HG03196 (cell line): ENCODE measurements at regions not wholly inside any gene's neighbourhood (a gene's known extent, or its start where the extent isn't known, plus 50 kb on each side); places are given as distances from the start of the nearest gene placed in this dataset.
"Not testable (repeated sequence)": the region's sequence is repeated elsewhere in the genome, so short reads cannot be mapped to it uniquely, and the experiment has no call there.

ENCODE experiments used
- ATAC-seq: cut with Tn5 transposase; IDR thresholded peaks from one replicate; pipeline ENCODE4 v1.9.1; 2021; ENCODE audit not compliant: unreplicated experiment

DNA sequence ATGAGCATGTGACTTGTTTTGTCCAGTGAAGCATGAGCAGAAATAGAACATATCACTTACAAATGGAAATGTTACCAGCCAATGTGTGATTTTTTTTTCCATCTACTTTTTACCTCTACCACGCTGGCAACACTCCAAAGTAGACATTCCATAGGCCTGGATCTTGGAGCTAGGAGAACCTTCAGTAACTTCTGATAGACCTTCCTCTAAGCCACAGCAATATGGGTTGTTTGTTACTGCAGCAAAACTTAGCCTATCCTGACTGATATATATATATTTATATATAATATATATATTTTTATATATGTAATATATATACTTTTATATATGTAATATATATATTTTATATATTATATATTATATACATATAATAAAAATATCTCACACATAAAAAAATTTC lies 284.4 kb upstream of the XYLT1 start:
- ATAC-seq: no peak

DNA sequence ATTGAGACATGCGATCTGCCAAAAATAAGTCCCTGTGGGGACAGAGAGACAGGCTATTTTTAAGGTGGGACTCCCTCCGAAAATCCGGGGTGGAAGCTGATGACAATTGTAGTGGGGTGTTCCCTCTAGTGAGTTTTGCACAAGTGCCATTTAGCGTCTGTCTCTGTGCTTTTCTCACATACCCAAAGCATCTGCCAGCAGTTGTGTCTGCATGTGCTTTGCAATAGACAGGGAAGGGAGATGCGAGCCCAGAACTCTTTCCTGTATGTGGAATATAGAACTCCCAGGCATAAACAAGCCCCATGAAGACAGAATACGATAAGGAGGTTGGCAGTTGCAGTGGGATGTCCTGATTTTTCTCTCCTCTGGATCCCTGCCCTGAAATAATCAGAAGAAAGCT lies 282.7 kb upstream of the XYLT1 start:
- ATAC-seq: no peak

DNA sequence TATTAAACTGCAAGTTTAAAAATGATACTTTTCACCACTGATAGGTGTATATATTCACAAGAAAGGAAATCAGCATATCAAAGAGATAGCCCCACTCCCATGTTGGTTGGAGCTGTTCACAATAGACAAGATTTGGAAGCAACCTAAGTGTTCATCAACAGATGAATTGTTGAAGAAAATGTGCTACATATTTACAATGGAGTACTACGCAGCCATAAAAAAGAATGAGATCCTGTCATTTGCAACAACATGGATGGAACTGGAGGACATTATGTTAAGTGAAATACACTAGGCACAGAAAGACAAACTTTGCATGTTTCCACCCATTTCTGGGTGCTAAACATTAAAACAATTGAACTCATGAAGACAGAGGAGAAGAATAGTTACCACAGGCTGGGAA lies 278.9 kb upstream of the XYLT1 start:
- ATAC-seq: no peak

DNA sequence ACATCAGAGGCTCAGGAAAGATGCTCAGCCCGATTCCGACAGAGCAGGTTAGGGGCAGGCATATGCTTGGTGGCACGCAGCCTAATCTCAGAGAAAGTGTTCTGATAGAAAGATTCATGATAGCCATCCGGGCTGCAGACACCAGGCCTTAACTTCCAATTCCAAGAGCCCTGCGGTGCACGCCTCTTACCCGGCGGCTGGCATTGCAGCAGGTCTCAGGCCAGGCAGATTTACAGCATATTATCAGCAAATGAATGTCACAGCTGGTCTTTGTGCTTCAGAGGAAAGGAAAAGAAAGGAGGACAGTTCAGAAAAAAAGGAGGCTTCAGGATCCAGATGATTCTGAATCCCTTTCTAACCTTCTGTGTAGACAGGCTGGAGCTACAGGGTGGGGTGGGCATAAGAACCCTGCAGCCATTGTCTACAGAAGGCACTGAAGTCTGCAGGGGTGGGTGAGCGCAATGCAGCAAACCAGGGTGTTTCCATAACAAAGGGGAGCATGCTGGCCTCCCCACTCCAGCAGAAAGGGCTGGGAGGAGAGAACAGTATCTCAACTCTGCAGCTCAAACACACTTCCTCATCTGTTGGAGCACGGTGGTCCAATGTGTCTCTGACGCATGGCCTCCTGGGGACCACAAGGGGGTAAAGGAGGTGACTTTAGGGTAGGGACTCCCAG lies 277.4 kb upstream of the XYLT1 start:
- no peak for ATAC-seq

DNA sequence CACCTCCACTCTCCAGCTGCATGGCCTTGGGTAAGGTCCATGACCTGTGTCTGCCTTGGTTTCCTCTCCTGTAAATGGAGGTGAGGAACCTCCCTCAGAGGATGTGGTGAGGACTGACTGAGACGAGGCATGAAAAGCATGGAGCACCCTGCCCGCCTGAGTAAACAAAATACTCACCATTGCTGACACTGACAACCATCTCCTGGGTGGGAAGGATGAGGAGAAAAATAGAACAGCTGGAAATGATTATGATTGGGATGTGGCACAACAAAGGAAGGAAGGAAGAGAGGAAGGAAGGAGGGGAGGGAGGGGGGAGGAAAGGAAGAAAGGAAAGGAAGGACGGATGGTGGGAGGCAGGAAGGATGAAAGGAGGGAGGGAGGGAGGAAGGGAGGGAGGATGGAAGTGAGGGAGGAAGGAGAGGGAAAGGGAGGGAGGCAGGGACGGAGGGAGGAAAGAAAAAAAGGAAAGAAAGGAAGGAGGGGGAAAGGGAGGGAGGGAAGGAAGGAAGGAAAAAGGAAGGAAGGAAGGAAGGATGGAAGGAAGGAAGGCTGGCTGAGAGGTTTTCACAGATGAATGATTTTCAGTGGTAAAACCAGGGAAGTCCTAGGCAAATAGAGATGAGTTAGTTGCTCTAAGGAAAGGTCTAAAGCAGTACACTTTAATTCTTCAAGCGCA lies 276.5 kb upstream of the XYLT1 start:
- no peak for ATAC-seq

DNA sequence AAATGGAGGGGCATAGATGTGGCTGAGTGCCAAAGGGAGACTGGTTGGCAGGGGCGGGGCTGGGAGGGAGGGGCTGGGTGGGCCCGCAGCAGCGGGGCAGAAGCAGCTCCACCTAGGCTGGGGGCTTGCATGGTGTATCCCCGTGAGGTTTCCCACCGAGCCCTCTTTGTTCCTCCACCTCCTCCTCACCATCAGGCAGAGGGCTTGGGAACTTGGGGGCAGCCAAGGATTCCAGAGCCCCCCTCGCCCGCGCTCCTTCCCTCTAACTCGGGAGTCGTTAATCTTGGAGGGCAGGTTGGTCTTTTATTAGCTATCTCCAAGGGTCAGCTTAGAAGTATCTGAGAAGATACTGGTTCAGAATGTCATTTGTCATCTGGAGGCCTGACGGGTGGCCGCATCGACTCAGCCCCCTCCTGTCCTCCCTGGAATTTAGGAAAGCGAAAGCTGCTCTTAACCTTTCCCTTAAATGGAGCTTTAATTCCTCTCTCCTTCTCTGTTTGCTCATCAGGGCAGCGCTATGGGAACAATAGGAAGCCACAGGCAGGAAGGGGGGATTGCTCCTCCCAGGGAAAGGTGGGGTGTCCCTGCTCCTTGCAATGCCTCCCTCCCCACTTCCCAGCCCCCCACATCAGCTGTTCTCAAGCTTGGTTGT lies 274.3 kb upstream of the XYLT1 start:
- no peak for ATAC-seq

DNA sequence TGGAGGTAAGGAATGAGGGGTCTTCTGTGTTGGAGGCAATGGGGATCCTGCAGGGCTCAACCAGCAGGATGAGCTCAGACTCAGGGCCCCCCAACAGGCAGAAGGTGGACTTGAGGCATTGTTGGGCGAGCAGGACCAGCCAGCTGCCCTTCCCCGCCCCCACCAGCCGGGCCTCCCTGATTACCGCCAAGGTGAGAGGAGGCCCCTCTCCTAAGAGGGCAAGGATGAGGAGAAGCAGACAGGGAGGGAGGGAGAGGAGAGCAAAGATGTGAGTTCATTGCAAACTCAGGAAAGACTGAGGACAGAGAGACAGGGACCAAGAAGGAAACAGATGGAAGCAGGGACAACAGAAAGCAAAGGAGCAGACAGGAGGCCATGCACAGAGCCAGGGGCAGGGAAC lies 272.8 kb upstream of the XYLT1 start:
- ATAC-seq: no peak

DNA sequence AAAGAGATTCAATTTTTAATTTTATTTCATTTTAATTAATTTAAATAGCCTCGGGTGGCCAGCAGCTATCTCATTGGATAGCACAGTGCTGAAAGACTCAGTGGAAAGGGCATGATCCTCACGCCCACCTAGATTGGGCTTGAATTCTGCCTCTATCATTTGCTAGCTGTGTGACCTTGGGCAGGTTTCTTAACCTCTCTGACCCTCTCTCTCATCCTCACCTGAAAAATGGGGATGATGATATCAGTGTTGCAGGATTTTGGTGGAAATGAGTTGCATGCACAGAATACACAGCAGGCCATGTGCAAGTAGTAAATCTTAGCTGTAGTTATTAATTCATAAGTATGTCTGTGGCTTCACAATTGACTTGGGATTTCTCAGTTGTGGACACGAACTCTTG lies 272.4 kb upstream of the XYLT1 start:
- no peak for ATAC-seq

DNA sequence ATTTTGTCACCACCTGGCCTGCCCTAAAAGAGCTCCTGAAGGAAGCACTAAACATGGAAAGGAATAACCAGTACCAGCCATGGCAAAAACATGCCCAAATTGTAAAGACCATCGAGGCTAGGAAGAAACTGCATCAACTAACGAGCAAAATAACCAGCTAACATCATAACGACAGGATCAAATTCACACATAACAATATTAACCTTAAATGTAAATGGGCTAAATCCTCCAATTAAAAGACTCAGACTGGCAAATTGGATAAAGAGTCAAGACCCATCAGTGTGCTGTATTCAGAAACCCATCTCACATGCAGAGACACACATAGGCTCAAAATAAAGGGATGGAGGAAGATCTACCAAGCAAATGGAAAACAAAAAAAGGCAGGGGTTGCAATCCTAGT lies 264.3 kb upstream of the XYLT1 start:
- not testable (repeated sequence) for ATAC-seq

DNA sequence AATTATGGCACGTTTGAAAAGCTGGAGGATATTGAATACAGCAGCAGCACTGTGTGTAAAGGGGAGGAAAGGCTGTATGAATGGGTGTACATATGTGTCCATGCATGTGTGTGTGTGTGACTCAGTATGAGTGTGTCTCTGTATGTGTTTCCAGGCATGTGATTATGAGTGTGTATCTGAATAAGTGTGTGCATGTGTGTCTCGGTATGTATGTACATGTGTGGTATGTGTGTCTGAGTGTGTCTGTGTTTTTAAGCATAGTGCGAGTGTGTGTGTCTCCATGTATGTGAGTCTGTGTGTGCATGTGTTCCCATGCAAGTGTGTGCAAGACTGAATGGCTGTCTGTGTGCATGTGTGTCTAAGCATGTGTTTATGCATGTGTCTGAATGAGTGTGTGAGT lies 259.1 kb upstream of the XYLT1 start:
- no peak for ATAC-seq

DNA sequence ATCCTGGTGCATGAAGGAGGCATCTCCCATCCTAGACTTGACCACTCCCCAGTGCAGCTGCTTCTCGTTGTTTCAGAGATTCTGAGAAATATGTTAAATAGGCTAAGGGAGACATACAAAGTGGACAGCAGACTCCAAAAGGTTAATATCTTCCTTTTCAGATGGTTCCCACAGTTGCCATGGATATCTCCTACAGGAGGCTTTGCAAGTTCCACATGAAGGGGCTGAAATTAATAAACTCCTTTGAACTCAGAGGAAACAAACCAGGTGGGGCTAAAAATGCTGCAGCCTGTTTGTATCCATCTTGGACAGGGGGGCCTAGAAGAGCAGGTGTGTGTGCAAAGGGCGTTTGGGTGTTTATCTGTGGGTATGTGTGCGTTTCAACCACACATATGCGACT lies 257.4 kb upstream of the XYLT1 start:
- ATAC-seq: no peak

DNA sequence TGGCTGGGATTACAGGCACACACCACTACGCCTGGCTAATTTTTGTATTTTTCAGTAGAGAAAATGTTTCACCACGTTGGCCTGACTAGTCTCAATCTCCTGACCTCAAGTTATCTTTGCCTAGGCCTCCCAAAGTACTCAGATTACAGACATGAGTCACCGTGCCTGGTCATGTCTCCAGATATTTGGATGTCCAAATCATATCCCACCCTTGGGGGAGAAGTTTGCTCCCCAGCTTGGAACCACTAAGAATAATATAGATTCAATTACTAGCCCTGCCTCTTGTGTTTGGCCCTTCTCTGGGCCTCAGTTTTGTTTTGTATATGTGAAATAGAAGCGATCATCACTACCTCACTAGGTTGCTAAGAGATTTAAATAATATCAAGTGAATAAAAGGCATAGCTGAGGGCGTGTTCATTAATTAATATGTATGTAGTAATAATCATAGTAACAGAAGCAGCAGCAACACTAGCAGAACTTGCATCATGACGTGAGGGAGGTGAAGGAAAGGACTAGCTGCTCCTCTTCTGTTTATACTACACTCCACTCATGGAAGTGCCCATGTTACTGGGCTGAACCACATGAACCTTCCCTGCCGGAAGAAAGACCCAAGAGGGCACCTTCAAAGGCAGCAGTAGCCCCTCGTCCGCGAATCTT lies 253.6 kb upstream of the XYLT1 start:
- no peak for ATAC-seq

DNA sequence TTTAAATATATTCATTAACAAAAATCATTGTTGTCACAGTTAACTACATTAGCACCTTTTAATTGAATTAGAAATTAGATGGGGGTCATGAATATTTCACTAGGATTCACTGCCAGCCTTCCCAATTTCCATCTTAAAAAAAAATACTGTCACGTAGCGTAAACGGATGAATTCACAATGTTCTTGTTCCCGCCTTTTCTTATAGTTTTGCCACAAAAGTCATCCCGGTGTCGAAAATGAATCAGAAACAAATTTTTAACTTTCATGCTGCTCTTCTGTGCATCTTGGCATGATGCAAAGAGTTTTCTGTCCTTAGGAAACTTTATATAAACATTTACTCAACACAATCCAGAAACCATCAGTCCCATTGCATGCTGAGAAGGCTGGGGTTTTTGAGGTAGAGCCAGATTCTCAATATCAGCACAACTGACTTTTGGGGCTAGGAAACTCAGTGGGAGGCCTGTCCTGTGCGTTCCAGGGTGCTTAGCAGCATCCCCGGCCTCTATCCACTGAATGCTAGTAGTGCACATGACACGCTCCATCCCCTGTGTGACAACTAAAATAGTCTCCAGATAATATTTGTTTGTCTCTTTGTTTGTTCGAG lies 252.9 kb upstream of the XYLT1 start:
- no peak for ATAC-seq

DNA sequence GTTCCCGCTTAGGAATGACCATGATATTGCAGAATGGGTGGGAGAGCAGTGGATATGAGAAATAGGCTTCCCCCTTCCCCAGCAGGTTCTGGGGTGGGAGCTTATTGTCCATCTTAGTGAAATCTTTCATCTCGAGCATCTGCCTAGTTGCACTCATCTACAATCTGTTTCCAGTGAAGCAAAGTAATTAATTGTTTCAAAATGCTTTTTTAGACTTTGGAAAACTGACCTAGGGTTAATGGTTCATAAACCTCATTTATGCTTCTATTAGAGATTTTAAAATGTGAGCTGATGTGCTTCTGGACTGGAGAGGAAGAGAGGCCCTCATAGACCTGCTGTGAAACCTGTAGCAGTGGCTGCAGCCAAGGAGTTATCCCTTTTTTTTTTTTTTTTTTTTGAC lies 247.7 kb upstream of the XYLT1 start:
- ATAC-seq: no peak

DNA sequence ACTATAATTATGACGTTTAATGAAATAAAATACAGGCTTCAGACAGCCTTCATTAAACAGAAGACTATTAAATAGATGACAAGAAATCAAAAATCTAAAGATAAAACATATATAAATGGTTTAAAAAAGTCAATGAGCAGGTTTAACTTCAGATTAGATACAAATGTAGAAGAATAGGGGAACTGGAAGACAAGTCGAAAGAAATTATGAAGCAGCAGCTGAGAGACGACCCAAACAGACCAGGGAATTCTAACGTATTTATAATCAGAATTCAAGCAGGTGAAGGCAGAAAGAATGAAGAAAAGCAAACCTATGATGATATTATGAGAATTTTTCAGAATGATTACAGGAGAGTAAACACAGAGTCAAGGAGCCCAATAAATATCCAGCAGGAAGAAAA lies 235.1 kb upstream of the XYLT1 start:
- ATAC-seq: no peak

DNA sequence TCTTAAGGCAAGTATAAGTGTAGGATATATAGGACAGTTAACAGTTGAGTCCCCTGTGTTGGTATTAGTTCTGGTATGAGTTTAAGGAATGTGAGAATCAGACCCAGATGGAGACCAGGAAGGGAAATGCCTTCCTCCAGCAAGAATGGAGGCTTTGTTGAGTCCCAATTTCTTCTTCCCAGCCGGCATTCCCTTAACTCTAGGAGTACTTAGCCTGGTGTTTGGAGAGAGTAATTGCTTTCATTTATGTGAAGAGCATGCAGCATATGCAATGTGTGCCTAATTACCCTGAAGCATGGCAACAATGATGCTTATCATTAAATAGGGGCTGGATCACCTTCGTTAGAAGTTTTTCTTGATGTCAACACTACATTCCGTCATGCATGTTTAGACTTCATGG lies 225.9 kb upstream of the XYLT1 start:
- no peak for ATAC-seq

DNA sequence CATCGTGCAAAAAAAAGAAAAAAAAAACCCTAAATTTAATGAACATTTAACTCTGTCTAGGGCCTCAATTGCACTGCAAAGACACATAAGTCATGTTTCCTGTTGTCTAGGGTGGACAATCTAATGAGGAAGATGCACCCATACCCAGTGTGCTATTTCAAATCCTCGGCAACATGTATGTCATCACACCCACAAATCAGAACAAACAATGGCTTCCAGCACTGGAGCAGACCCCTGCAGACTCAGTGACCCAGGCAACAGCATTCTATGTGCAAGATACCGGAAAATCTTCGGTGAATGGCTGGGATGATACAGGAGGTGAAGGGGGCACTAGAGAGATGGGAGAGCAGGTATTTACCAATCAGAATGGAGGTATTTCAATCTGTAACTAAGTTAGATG lies 221.7 kb upstream of the XYLT1 start:
- ATAC-seq: no peak

DNA sequence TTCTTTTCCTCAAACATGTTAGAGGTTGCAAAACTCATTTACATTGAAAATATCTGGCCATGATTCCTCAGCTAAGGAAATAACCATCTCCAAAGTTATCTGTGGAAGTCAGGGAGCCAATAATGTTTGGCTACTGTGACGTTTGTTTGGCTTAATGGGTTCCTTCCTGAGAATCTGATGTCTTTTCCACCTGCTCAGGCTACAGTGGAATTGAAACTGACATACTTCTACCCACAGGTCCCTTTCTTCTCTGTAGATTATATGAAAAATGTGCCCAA lies 221.1 kb upstream of the XYLT1 start:
- no peak for ATAC-seq

DNA sequence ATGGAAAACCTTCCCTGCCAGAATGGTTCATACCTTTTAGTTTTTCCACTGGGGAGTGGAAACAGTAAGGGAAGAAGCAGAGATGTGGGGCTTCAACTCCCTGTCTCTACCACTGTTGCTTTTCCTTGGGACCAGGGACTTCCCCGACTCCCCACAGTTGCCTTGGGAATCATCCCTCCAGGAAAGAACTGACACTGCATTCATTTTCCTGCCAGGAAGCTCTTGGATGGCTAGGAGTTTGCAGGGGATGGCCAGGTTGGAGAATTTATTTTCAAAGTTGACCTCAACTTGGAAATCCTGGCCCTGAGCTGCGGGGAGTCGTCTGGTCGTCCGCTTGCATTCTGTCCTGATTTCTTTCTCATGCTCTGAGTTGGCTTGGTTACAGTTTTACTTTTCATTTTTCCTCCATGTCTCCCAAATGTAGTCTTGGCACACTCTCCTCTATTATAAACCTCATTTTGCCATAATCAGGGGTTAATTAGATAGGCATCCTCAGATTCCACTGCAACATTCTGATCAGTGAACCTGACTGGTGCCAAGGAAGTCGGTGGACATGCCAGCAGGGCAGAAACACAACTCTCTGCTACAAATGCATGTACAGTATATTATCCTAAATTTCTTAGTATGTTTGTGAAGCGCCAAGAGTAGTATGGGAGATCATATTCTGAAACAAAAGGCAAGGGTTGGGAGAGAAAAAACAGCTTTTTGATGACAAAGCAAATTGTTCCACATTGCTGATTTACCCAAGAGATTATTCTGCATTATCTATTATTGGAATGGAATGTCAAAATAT lies 220.5 kb upstream of the XYLT1 start:
- no peak for ATAC-seq

DNA sequence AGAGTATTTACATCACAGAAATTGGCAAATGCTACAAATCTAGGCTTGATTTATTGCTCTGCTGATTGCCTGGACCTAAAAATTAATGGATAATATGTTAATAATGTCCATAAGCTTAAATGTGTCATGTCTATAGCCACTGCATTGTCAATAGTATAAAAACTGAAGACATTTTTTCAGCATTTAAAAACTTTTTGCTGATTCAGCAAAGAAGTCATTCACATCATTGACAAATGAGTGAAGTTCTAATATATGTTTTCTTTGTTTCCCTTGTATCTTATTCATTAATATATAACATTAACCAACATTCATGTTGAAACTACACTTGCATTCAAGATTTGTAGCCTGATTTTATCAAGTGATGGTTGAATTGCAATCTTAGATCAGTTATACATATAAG lies 214.7 kb upstream of the XYLT1 start:
- no peak for ATAC-seq

DNA sequence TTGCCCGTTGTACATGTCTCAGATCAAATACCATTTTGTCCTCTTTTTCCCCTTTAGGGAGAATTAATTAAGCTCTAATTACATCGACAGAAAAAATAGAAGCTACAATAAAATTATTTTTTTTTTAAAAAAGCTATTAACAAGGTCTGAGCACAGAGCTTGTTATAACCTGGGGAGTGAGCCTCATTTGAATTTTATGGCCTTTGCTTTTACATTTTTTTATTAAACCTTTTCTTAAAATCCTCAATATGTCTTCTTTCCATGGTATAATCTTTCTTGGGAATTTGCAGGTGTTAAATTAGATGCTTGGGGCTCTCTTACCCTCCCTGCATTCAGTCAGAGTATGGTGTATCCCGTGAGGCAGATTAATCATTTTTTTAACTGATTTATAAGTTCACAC lies 212.5 kb upstream of the XYLT1 start:
- no peak for ATAC-seq
